Activated CD4-positive, alpha-beta memory T cell treated with anti-CD3 and anti-CD28 coated beads, Interleukin-2, amount 10 ng/mL, durations not matched to agents 7 days and 5 days (primary cell): ENCODE measurements at regions not wholly inside any gene's neighbourhood (a gene's known extent, or its start where the extent isn't known, plus 50 kb on each side); places are given as distances from the start of the nearest gene placed in this dataset.

Source experiments
- CTCF ChIA-PET: fragments of 350-600 bp; sonication (Branson Sonifier 250); formaldehyde crosslinking; loops from one replicate; lab custom pipeline; 2021; ENCODE audit warnings: antibody characterized with exemption, inconsistent platforms; lab: Charles Lee
- POLR2A ChIA-PET: fragments of 350-600 bp; sonication (Branson Sonifier 250); formaldehyde crosslinking; loops from one replicate; lab custom pipeline; 2021; ENCODE audit warnings: antibody characterized with exemption; lab: Charles Lee
- DNase-seq: peaks from one replicate; pipeline ENCODE4 v3.0.0-alpha.2; 2020
- H3K27ac Mint-ChIP-seq: one replicate; pipeline ENCODE4 v1.8.0; 2021; ENCODE audit warnings: mild to moderate bottlenecking, mixed read lengths
- H3K27me3 Mint-ChIP-seq: one replicate; pipeline ENCODE4 v1.8.0; 2021; ENCODE audit warnings: mixed read lengths
- H3K36me3 Mint-ChIP-seq: one replicate; pipeline ENCODE4 v1.8.0; 2021; ENCODE audit warnings: low read depth, mixed read lengths
- H3K4me1 Mint-ChIP-seq: one replicate; pipeline ENCODE4 v1.8.0; 2021; ENCODE audit warnings: mixed read lengths
- H3K4me3 Mint-ChIP-seq: one replicate; pipeline ENCODE4 v1.8.0; 2021; ENCODE audit warnings: mild to moderate bottlenecking, mixed read lengths
- H3K9me3 Mint-ChIP-seq: one replicate; pipeline ENCODE4 v1.8.0; 2021; ENCODE audit warnings: mixed read lengths

DNA sequence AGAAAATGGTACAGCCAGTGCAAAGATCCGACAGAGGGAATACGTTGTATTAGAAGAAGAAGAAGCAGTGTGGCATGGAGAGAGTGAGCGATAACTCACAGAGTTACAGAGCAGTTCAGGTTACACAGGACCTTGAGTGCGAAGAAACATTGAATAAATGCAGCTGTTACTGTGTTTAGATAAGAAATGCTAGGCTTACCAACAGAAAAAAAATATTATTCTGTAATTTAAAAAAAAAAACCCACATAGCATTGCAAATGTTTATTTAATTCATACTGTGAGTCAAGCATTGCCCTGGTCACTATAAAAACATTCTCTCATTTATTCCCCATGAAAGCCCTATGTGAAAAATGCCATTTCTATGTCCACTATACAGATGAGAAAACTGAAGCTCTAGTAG, 373.4 kb upstream of the EPHA7 start:
- H3K4me1 Mint-ChIP-seq = no peaks in the 10 kb centered on the region

DNA sequence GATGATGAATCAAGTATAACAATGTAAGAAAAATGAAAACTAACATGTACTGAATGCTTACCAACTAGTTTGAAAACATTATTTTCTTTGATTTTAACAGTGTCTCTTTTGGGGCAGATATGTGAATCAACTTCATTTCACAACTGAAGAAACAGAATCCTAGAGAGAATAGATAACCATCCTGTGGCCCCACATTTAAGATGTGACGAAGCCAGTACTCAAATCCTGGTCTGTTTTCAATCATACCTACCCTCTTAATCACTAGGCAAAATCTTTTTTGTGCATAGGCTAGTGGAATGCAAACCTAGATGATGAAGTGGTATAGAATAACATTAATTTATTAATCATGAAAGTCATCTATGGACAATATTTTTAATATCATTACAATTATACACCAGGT, 371.6 kb upstream of the EPHA7 start:
- POLR2A ChIA-PET = no interaction called here
- no peaks in the 10 kb centered on the region for H3K27me3 Mint-ChIP-seq
- no peak overlapping the region for H3K4me3 Mint-ChIP-seq
- CTCF ChIA-PET = no interaction called here
- H3K27ac Mint-ChIP-seq = no peak overlapping the region
- H3K36me3 Mint-ChIP-seq = no peaks in the 10 kb centered on the region
- no peaks in the 10 kb centered on the region for H3K4me1 Mint-ChIP-seq
- DNase-seq = no peak
- peaks cover 2% of the 10 kb centered on the region for H3K9me3 Mint-ChIP-seq

More for the DNA sequence above, 373.4 kb upstream of the EPHA7 start:
- DNase-seq = no peak
- Mint-ChIP-seq H3K9me3 (peaks cover 2% of the 10 kb centered on the region), H3K27ac (no peak overlapping the region), H3K27me3 (no peaks in the 10 kb centered on the region), H3K4me3 (no peak overlapping the region), H3K36me3 (no peaks in the 10 kb centered on the region)
- CTCF ChIA-PET = no interaction called here
- POLR2A ChIA-PET = no interaction called here

DNA sequence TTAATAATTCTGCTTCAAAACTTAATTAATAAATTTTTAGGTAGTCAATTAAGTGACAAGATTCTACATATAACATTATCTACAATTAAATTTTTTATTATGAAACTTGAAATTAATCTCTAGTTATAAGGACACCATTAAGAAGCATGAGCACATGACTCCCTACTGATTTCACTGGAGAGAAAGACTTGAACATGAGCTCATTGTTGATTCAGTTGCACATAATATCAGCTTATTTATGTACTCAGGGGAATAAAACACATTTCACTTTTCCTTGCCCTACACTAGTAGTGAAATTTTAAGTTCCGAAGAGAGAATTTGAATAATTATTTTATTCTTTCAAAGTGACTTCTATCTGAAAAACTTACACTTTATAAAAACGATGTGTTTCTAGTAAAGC, 370.2 kb upstream of the EPHA7 start:
- peaks cover 2% of the 10 kb centered on the region for H3K9me3 Mint-ChIP-seq
- CTCF ChIA-PET = no interaction called here
- no peaks in the 10 kb centered on the region for H3K36me3 Mint-ChIP-seq
- no peaks in the 10 kb centered on the region for H3K4me1 Mint-ChIP-seq
- DNase-seq = no peak
- H3K4me3 Mint-ChIP-seq = no peak overlapping the region
- POLR2A ChIA-PET = no interaction called here
- H3K27ac Mint-ChIP-seq = no peak overlapping the region
- no peaks in the 10 kb centered on the region for H3K27me3 Mint-ChIP-seq

DNA sequence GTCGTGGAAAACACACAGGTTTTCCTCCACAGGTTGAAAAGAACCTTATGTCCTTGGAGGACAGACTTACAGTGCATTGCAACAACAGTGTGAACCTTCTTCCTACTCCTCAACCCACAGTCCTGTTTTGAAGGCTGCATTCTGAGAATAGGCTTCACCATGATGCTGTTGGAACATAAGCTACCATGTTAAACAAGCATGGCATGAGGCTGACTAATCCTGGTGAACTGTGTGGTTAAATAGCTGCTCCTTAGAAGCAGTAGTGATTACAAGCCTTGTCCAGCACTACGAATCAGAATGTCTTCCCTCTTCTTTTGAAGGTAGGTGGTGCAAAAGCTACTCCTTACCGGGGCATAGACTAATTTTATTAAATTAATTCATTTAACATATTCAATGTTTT, 368.5 kb upstream of the EPHA7 start:
- H3K4me3 Mint-ChIP-seq = no peak overlapping the region
- POLR2A ChIA-PET = no interaction called here

DNA sequence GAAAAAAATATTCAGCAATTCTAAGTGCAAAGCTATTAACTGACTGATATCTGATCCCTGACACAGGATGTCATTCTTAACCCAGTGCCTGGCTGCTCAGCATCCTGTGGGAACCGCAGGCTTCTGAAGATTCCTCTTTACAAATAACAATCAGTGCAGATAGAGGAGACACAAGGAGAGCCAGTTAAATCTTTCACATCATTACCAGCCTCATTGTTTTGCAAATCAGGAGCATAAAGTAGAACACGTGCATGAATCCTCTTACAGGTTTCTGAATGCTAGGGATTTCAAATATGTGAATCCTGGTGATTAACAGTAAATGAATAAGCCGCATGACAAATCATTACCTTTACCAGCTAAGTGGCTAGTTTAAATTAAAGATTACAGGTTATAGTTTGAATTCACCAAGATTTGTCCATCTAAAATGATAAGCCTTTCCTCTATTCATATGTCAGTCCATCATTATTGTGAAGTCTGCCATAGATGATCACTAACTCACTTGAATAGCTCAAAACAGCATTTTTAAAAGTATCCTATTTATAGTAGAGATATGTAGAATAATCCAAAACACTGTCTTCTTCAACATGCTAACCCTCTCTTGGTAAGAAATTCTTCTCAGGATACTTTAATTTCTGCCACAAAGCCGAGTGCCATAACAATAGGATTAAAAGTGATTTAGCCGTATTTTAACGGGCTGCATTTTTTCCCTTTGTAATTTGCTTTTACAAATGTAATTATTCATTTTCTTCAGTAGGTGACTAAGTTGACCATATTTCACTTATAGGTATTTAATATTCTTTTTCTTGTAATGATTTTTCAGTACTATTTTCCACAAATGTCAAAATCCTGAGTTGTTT, 367.3 kb upstream of the EPHA7 start:
- Mint-ChIP-seq H3K9me3 (no peaks in the 10 kb centered on the region), H3K4me3 (no peak overlapping the region), H3K27ac (no peak overlapping the region), H3K4me1 (no peaks in the 10 kb centered on the region), H3K27me3 (no peaks in the 10 kb centered on the region), H3K36me3 (no peaks in the 10 kb centered on the region)
- DNase-seq = no peak
- ChIA-PET POLR2A (no interaction called here), CTCF (no interaction called here)

More for the DNA sequence above, 368.5 kb upstream of the EPHA7 start:
- DNase-seq = no peak
- CTCF ChIA-PET = no interaction called here
- Mint-ChIP-seq H3K9me3 (no peaks in the 10 kb centered on the region), H3K27ac (no peak overlapping the region), H3K4me1 (no peaks in the 10 kb centered on the region), H3K27me3 (no peaks in the 10 kb centered on the region), H3K36me3 (no peaks in the 10 kb centered on the region)

DNA sequence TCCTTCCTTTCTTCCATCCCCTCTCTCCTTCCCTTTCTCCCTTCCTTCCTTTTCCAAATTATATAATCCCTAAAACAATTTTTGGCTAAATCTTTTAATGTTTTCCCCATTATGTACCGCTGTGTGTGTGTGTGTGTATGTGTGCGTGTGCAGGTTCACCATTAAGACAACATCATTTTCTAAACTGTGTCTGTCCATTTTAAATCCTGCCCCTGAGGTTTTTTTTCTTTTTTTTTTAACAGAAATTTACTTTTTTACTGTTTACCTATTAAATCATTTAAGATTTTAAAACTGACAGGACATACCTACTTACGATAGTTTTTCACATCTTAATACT, 366.3 kb upstream of the EPHA7 start:
- ChIA-PET CTCF (no interaction called here), POLR2A (no interaction called here)
- Mint-ChIP-seq H3K4me1 (no peaks in the 10 kb centered on the region), H3K4me3 (no peak overlapping the region), H3K27ac (no peak overlapping the region), H3K36me3 (no peaks in the 10 kb centered on the region), H3K27me3 (no peaks in the 10 kb centered on the region), H3K9me3 (no peaks in the 10 kb centered on the region)
- DNase-seq = no peak

DNA sequence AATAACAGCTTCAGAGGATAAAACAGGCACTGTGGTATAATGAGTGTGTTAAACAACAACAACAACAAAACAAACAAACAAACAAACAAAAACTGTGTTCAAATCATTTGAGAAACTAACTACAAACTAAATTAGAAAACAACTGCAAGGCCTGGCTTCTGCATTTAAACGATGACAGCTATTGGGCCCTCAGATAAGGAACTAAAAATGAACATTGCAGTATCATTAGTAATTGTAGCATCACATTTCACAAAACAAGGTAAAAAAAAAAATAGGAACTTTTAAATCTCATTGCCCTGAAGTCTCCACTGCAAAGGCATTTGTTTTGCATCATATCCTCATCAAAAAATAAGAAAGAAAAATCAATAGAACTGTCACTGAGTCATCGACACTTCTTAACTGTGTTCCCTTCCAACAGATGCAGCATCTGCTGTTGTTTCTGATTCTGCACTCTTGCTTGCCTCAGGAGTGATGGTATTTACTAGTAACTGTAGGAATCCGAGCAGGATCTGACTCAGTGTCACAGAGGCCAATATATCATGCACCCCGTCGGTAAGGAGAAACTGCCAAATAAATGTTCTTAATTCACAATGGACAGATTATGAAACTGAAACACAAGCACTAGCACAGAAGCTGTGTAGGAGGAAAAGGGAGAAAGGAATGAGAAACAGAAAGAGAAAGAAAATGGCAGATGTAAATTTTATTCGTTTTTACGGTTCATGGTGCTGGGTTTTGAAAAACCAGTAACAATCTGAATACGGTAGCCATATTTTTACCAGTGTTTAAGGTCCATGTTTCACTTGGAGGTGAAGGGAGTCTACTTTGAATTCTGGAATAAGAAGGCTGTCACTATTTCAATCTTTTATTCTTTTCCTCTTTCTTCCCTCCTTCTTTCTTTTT, 365.7 kb upstream of the EPHA7 start:
- CTCF ChIA-PET = no interaction called here
- no peak overlapping the region for H3K27ac Mint-ChIP-seq
- H3K9me3 Mint-ChIP-seq = no peaks in the 10 kb centered on the region
- DNase-seq = no peak
- no peaks in the 10 kb centered on the region for H3K27me3 Mint-ChIP-seq
- POLR2A ChIA-PET = no interaction called here
- H3K4me1 Mint-ChIP-seq = no peaks in the 10 kb centered on the region
- H3K36me3 Mint-ChIP-seq = no peaks in the 10 kb centered on the region
- no peak overlapping the region for H3K4me3 Mint-ChIP-seq

DNA sequence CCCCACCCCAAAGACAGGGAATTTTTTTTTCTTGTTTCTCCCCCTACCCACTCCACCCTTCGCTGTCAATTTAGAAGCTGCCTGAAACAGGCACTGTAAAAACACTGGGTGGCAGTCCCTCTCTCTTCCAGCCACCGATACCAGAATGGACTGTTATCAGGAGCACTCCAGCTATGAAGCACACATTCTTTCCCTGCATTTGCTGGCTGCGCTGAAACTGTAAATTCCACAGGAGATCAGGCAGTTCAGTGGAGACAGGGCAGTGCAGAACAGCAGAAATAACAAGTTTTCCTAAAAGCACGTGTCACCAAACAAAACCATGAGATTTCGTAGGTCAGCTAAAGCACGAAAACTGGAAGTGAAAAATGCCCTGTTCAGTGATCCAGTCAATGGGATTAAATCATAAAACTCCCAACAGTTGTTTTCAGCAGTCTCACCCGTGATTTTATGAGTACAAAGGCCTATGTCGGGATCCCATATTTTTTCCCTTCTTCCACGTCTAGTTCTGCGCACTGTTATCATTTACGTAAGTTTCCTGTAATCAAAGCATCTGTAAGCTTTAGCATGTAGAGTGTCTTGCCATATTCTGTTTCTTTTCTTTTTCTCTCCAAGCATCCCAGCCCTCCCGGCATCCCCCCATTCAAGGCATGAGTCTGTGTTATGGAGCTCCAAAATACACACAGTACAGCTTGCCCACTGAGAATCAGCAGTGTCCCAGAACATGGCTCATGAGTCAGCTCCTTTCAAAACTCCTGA, 359.9 kb upstream of the EPHA7 start:
- Mint-ChIP-seq H3K4me3 (no peak overlapping the region), H3K9me3 (no peaks in the 10 kb centered on the region), H3K4me1 (no peaks in the 10 kb centered on the region), H3K36me3 (no peaks in the 10 kb centered on the region), H3K27me3 (no peaks in the 10 kb centered on the region), H3K27ac (no peak overlapping the region)
- ChIA-PET CTCF (no interaction called here), POLR2A (no interaction called here)
- DNase-seq = no peak

DNA sequence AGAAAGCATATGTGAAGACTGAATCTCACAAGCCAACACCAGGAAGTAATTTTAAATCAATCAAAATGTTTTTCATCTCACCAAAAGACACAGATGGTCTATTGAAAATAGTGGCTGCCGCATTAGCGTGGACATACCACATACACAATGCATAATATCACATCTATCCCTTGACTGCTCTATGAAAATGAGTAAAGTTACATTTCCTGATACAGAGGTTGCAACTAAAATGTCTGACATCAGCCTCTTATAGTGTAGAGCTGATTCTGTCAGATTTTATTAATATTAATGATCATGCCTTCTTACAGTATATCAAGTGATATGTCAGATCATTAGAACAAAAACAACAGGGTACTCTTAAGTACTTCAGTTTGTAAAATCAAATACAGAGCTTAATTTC, 339.8 kb upstream of the EPHA7 start:
- no peak for DNase-seq
- H3K27ac Mint-ChIP-seq = no peak overlapping the region
- no peaks in the 10 kb centered on the region for H3K27me3 Mint-ChIP-seq
- POLR2A ChIA-PET = no interaction called here
- peaks cover 4% of the 10 kb centered on the region for H3K9me3 Mint-ChIP-seq
- H3K4me3 Mint-ChIP-seq = no peak overlapping the region
- H3K36me3 Mint-ChIP-seq = no peaks in the 10 kb centered on the region
- no peaks in the 10 kb centered on the region for H3K4me1 Mint-ChIP-seq
- CTCF ChIA-PET = no interaction called here

DNA sequence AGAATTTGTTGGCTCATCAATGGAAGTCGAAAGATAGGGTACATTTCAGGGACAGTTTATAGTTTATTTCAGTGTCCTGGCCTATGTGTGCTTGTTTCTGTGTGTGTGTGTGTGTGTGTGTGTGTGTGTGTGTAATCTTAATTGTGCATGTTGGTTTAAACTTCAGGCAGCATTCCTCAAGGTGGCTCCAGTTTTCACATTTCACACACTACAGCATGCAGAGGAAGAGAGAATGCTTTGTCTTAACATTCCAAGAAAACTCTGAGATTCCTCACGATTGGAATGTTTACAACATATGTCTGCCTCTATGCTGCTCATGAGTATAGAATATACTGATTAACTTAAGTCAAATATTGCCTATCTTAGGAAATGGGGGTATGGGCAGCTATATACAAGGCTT, 332.6 kb upstream of the EPHA7 start:
- Mint-ChIP-seq H3K9me3 (peaks cover 4% of the 10 kb centered on the region), H3K36me3 (no peaks in the 10 kb centered on the region), H3K4me1 (no peaks in the 10 kb centered on the region), H3K27me3 (no peaks in the 10 kb centered on the region), H3K27ac (no peak overlapping the region), H3K4me3 (no peak overlapping the region)
- CTCF ChIA-PET = no interaction called here
- no peak for DNase-seq
- POLR2A ChIA-PET = no interaction called here

DNA sequence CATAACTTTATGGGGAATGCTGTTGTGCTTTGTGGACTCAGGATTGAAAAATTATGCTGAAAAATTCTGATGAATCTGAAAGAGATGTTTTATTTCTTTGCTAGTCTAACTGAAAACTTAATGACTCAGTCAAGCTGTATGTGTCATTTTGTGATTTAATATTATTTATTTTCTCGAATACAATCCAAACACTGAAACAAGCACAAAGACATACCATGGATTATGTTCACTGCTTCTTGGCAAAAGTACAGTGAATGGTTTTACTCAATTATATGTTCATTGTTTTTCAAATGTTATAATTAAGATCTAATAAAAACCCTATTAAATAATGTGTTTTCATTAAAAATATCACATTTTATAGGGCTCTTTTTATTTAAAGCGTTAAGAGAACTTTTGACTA, 330.6 kb upstream of the EPHA7 start:
- no peak overlapping the region for H3K27ac Mint-ChIP-seq
- H3K4me3 Mint-ChIP-seq = no peak overlapping the region
- CTCF ChIA-PET = no interaction called here
- POLR2A ChIA-PET = no interaction called here
- no peaks in the 10 kb centered on the region for H3K9me3 Mint-ChIP-seq
- H3K27me3 Mint-ChIP-seq = no peaks in the 10 kb centered on the region
- no peaks in the 10 kb centered on the region for H3K4me1 Mint-ChIP-seq
- no peak for DNase-seq
- no peaks in the 10 kb centered on the region for H3K36me3 Mint-ChIP-seq

DNA sequence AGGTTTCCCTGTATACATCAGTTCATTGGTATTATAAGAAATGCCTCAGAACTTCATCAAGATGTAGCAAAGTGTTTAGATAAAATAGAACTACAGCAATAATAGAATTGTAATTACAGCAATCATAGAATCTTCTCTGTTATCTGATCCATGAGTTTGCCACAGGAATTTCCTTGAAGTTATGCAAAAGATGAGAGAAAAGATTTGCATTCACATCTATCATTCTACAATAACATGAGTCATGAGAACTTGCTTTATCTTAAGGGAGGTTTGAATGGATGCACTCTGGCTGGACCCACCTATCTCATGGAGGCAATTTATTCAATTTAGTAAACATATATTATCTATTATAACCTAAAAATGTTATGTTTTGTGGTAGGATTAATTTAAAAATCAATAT, 329.8 kb upstream of the EPHA7 start:
- POLR2A ChIA-PET = no interaction called here
- Mint-ChIP-seq H3K9me3 (no peaks in the 10 kb centered on the region), H3K4me3 (no peak overlapping the region), H3K27me3 (no peaks in the 10 kb centered on the region), H3K27ac (no peak overlapping the region), H3K4me1 (no peaks in the 10 kb centered on the region), H3K36me3 (no peaks in the 10 kb centered on the region)
- no peak for DNase-seq
- CTCF ChIA-PET = no interaction called here

DNA sequence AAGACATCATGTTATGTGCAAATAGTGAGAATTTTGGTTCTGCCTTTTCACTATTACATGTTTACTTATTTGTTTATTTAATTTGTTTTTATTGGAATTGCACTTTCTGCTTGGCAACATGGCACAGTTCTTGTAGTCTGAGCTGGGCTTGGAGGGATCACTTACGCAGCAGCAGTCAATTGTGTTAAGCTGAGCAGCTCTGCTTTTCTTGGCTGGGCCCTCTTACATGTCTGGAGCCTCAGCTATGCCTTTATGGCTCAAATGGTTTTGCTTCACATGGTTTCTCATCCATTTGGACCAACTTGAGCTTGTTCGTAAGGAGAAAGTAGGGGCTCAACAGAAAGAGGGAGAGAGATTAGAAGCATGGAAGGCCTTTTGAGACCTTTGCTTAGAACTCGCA, 327.5 kb upstream of the EPHA7 start:
- Mint-ChIP-seq H3K36me3 (no peaks in the 10 kb centered on the region), H3K27me3 (no peaks in the 10 kb centered on the region), H3K27ac (no peak overlapping the region), H3K4me1 (no peaks in the 10 kb centered on the region), H3K4me3 (no peak overlapping the region), H3K9me3 (no peaks in the 10 kb centered on the region)
- ChIA-PET POLR2A (no interaction called here), CTCF (no interaction called here)
- no peak for DNase-seq
